Stimulated activated CD4-positive, alpha-beta T cell treated with anti-CD3 and anti-CD28 coated beads, Interleukin-1b, Interleukin-23, amount 100 ng/mL, for 24 hours (primary cell): ENCODE measurements at regions not wholly inside any gene's neighbourhood (a gene's known extent, or its start where the extent isn't known, plus 50 kb on each side); places are given as distances from the start of the nearest gene placed in this dataset.
"Not testable (repeated sequence)": the region's sequence is repeated elsewhere in the genome, so short reads cannot be mapped to it uniquely, and the experiment has no call there.

Source experiments
- DNase-seq, 4 experiments: peaks; one replicate each; pipeline ENCODE4 v3.0.0-alpha.2; 2020; ENCODE audit warnings: low read depth in 4 of 4, low spot score in 1 of 4

DNA sequence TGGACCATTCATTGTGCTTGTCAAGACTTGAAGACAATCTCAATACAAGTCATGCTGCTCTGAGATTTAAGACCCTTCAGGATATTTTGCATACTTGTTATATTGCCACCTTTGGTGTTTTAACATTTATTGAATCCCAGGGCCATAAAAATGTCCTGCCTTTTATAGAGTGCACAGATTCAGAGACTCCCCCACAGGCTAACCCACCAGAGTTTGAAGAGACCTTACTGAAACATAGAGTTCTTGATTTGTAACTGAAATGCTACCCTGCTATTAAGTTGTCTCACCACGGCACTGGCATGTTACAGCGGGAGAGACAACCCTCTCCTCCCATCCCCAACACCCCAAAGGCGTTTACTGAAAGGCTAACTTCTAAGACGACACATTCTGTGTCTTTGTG is 313.9 kb upstream of the USP24 start:
- no peak for DNase-seq

DNA sequence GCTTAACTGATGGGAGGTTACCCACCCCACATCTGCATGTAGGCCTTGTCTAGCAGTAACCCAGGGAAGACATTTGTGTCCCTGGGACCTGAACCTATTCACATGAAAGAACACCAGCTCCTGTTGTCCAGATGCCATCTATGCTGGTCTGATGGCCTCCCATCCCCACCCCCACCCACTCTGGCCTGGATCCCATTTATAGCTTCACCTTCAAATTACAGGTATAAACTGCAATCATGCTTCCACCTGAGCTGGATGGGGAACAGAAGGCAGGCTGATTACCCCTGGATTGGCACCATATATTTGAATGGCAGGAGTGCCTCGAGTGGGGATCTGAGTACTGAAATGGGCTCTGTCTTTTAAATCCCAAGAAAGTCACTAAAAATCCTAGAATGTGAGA is 312.7 kb upstream of the USP24 start:
- no peak for DNase-seq

DNA sequence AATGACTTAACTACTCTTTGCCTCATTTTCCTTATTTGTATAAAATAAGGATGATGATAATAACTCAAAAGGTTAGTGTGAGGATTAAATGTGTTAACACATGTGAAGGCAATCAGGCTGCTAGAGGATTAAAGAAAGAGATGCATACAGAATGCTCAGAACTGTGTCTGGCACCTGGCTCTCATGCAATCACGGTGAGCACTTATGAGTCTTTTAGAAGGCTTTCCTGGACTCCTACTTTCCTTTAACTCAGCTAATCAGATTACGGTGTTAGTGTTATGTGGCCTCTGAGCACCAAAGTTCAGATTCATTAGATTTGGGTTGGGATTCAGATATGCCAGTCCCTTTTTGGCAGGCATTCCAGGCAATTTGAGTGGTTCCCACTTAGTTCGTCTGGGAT is 311.6 kb upstream of the USP24 start:
- DNase-seq: no peak

DNA sequence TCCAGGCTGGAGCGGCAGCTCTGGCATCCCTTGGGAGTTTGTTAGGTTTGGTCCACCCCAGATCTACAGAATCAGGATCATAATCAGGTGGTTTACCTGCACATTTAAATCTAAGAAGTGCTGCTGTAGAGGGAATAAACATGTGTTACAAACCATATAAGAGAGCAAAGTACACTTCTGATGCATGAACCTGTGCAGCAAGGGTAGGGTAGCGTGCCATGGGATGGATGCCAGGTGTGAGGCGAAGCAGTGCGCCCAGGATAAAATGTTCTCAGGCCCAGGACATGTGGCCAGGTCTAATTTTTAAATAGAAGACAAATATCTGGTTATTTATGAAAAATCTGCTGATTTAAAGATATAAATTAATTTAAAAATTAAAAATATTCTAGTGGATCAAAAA is 308.8 kb upstream of the USP24 start:
- DNase-seq: no peak

GRCh38 chr1:55522982-55523381 is 307.8 kb upstream of the USP24 start:
- no peak for DNase-seq

GRCh38 chr1:55522353-55522903 is 307.3 kb upstream of the USP24 start:
- DNase-seq: no peak

GRCh38 chr1:55520861-55521260 is 305.7 kb upstream of the USP24 start:
- DNase-seq: no peak

- no peak for DNase-seq
Measured at GRCh38 chr1:55519937-55520683, 304.9 kb upstream of the USP24 start.

GRCh38 chr1:55519276-55519675 is 304.1 kb upstream of the USP24 start:
- no peak for DNase-seq

DNA sequence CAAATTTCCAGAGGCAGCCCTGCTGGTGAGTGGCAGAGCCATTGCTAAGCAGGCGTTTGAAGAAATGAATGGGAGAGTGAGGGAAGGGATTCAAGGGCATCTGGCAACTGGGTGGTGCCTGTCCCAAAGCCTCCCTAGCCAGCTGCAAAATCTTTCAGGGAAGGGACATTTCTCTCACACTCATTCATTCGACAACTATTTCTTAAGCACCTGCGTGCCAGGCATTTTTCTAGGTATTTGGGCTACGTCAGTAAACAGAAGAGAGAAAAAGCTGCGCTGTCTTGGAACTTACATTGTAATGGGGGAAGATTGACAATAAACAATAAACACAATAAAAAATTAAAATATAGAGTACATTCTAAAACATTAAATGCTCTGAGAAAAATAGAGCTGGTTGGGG is 301.9 kb upstream of the USP24 start:
- no peak for DNase-seq

DNA sequence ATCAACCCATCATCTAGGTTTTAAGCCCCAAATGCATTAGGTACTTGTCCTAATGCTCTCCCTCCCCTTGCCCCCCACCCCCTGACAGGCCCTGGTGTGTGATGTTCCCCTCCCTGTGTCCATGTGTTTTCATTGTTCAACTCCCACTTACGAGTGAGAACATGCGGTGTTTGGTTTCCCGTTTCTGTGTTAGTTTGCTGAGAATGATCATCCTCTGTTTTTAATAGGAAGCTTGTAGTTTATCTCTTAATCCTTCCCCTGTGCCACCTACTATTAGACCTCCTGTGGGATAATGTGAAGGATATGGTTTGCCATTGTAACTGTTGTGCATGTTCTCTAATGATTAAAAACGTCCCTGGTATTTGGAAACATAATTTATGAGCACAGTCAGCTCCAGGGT is 299.4 kb upstream of the USP24 start:
- not testable (repeated sequence) for DNase-seq

- DNase-seq: no peak
Measured at GRCh38 chr1:55512466-55512865, 297.3 kb upstream of the USP24 start.

DNA sequence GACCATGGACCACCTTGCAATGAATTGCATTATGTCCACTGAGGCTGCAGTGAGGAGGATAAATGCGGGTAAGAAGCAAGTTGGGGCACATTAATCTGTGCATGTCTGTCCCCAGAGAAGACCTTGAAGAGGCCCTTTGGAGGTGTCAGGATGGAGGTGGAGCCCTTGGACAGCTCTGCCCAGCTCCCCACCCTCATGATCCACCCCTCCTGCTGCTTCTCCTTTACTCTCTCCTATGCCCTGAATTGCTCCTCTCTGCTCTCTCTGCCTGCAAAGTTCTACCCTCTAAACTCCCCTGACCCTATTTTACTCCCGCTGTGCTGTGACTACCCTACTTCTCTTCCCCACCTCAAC is 292.4 kb upstream of the USP24 start:
- DNase-seq: no peak

DNA sequence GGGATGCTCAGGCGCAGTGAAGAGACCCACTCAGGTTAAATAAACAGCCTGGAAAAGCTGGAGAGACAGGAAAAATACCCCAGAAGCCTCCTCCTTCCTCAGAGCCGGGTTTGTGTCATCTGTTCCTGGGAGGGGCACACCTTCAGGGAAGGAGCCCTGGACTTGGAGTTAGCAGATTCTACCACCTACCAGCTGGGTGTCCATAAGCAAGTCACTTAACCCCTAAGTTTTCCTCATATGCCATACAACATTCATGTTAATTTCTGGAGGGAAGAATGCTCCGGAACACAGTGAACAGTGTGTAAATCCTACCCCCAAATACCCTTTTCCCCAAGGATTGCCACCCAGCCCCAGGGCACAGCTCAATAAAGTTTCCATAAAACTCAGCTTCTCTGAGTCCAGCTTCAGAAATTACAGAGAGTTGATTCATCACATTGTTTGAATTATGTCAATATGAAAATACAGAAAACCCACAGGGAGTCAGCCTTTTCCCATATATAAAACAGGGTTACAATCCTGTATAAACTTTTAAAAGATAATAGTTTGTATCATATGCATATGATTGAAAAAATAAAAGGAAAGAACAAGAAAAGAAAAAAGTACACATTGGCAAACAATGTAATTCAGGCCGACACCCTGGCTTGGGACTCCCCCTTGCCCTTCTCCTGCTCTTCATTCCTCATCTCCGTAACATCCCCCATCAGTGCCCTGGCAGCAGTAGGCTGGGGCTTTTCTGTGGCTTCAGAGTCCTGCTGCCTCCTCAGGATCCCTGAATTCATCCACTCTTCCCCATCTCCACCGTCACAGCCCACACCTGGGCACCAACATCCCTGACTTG is 291.8 kb upstream of the USP24 start:
- no peak for DNase-seq

DNA sequence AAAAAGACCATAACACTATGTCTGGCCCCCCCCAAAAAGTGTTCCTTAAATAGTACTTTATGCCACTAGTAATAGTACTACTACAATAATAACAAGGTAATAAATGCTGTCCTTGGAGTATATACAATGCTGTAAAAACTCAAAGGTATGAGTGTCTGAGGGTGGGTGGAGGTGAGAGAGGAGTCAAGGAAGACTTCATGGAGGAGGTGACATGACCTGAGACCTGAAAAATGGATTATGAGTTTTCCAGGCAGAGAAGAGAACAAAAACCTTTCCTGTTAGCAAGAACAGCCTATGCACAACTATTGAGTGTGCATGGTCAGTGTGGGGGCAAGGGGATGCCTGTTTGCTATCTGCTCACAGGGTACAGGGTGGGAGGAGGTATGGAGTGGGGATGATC is 290.2 kb upstream of the USP24 start:
- no peak for DNase-seq

- DNase-seq: no peak
Measured at GRCh38 chr1:55504306-55504731, 289.2 kb upstream of the USP24 start.

DNA sequence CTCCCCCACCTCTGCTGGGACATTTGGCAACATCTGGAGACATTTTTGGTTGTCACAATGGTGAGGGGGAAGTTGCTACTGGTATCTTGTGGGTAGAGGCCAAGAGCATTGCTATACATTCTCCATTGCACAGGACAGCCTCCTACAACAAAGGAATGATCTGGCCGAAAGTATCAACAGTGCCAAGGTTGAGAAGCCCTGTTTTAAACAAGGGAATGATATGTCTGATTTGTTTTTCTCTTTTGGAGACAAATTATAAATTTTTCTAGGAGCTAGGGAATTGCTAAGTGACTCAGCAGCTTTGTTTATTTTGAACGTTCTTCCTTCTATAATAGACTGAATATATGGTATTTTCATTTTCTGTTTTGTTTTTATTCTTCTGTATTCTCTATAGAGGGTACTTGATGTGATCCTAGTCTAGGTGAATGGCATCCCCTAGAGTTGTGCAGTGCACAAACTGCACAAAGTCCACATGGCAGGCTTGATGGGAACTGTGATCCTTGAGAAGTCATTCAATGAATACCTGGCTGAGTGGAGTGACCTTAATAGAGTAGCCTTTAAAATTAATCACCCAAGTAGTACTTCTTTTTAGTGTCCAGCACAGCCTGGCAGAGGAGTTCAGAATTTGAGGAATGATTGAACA is 288.6 kb upstream of the USP24 start:
- no peak for DNase-seq

GRCh38 chr1:55500601-55501000 is 285.4 kb upstream of the USP24 start:
- no peak for DNase-seq

- no peak for DNase-seq
Measured at GRCh38 chr1:55490547-55490946, 275.4 kb upstream of the USP24 start.

DNA sequence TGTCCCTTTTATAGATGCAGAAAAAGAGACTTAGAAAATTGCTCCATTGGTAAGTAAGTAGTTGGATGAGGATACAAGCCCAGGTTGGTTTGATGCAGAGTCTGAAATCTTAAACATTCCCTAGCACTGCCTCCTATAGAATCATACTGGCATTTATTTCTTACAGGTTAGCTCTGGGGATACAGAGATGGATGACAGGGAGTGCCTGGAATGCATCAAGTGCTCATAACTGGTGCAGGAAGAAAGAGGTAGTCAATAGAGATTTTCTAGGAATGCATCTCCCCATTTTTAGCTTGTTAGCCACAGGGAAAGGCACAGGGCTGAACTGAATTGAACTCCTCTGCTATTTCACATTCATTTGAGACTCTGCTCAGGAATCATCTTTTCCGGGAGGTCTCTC is 269.0 kb upstream of the USP24 start:
- DNase-seq: no peak

DNA sequence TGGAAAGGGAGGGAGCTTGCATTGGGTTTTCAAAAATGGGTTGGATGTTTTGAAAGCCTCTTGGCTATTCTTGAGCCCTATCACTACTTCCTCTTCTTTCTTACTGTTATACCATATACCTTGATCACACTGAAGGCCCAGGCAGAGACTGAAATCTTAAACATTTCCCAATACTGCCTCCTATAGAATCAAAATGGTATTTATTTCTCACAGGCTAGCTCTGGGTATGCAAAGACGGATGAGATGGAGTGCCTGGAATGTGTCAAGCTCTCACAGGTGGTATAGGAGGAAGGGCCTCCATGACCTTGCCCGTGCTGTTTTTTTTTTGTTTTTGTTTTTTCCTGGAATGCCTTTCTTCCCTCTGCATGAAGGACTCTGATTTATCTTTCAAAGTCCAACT is 268.4 kb upstream of the USP24 start:
- no peak for DNase-seq

DNA sequence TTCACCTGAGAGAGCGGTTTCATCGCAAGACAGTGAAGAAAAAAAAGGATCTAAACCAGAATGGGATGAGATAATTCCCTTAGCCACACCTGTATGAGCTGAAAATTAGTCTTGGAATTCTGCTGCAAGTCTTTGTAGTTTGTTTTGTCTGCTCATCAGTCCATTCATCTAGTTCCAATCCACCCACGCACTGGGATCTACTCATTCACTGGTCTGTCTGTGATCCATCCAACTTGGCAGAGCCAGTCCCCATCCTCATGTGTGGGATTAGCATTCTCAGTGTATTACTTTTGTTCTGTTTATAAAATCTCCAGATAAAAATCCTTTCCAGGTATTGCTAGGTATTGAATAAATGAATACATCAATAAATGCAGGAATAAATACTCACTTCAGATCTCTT is 266.5 kb upstream of the USP24 start:
- no peak for DNase-seq
